Motor neuron (in vitro differentiated cells): ENCODE measurements at regions not wholly inside any gene's neighbourhood (a gene's known extent, or its start where the extent isn't known, plus 50 kb on each side); places are given as distances from the start of the nearest gene placed in this dataset.
A peak's percentile ranks its signal among the peaks of the same experiment; 100 is the strongest.

Experiments used
- ATAC-seq, 8 experiments: fragments of 200-7000 bp; cut with Tn5 transposase; replicated peaks in 6 of 8; 2 replicates each; pipeline ENCODE4 v1.8.0; 2021; ENCODE audit warnings: mild to moderate bottlenecking in 8 of 8, moderate library complexity in 8 of 8
- H3K27ac ChIP-seq, 2 donors: fragments of 250-450 bp; sonication (Bioruptor Pico); 2 replicates each; pipeline ENCODE4 v1.9.0; 2021; ENCODE audit warnings: antibody characterized with exemption in 2 of 2, mild to moderate bottlenecking in 2 of 2, moderate library complexity in 1 of 2
- H3K4me1 ChIP-seq, 2 donors: fragments of 250-450 bp; sonication (Bioruptor Pico); replicated peaks in 1 of 2; 2 replicates each; pipeline ENCODE4 v1.6.1; 2021; ENCODE audit warnings: antibody characterized with exemption in 2 of 2, mild to moderate bottlenecking in 2 of 2, moderate library complexity in 1 of 2
- H3K4me3 ChIP-seq, 5 donors: fragments of 250-450 bp; sonication (Bioruptor Pico); 2 replicates each; pipeline ENCODE4 v1.9.0; 2021; ENCODE audit warnings: antibody characterized with exemption in 5 of 5, mild to moderate bottlenecking in 5 of 5, moderate library complexity in 4 of 5
- WGBS, 10 experiments: fragments of 450-650 bp; shearing (Covaris generic); methylation state at CpG; one replicate each; pipeline ENCODE4 v1.0.0; 2022; 5-methylcytosine and 5-hydroxymethylcytosine counted together
- in situ Hi-C, 9 experiments: fragments of 400-800 bp; cut with MboI; loops; one replicate each; pipeline ENCODE4 v1.15.0; 2021; ENCODE audit warnings: low sequenced_read_pairs in 9 of 9, low pct_unique_long_range_greater_than_20kb in 2 of 9; ENCODE audit not compliant: unreplicated experiment in 9 of 9

- peaks cover 0 to 15% of the 10 kb centered on the region in 2 donors for H3K4me1 ChIP-seq
- no peak overlapping the region for H3K27ac ChIP-seq
- in situ Hi-C loops, result no loop called here
- WGBS, 10 experiments, result 14 to 100% (median 78%) methylated on average over 1 to 4 of the region's 4 CpGs; no CpG with 5 or more reads in 1 of the 10 experiments
- no peak overlapping the region for H3K4me3 ChIP-seq
- peak in 1 of 8 experiments; percentile 23 for ATAC-seq
Measured at GRCh38 chr10:4538016-4538415, 288.0 kb upstream of the AKR1E2 start.

- Histone ChIP-seq H3K4me1 (peaks cover 0 to 26% of the 10 kb centered on the region in 2 donors), H3K27ac (no peak overlapping the region), H3K4me3 (no peak overlapping the region)
- ATAC-seq, result no peak
- 22 to 96% (median 63%) methylated on average over 1 to 4 of the region's 4 CpGs; no CpG with 5 or more reads in 2 of the 10 experiments for WGBS, 10 experiments
- in situ Hi-C loops, result no loop called here
Measured at GRCh38 chr10:4535521-4535920, 290.5 kb upstream of the AKR1E2 start.

- ATAC-seq, result peak in 5 of 8 experiments; percentile 49 to 86 (median 78)
- in situ Hi-C loops, result no loop called here
Measured at GRCh38 chr10:4533621-4534020, 292.4 kb upstream of the AKR1E2 start.

GRCh38 chr10:4532976-4533375 lies 293.0 kb upstream of the AKR1E2 start:
- in situ Hi-C loops, result no loop called here
- no peak overlapping the region for H3K4me3 ChIP-seq
- no peak overlapping the region for H3K27ac ChIP-seq
- peaks cover 0 to 26% of the 10 kb centered on the region in 2 donors for H3K4me1 ChIP-seq
- 0 to 100% (median 55%) methylated on average over 1 of the region's 1 CpG; no CpG with 5 or more reads in 1 of the 10 experiments for WGBS, 10 experiments
- ATAC-seq, result no peak

More at GRCh38 chr10:4533621-4534020, 292.4 kb upstream of the AKR1E2 start:
- 54 to 100% (median 86%) methylated on average over 2 to 6 of the region's 6 CpGs for WGBS, 10 experiments
- Histone ChIP-seq H3K4me1 (peaks cover 0 to 26% of the 10 kb centered on the region in 2 donors), H3K4me3 (no peak overlapping the region), H3K27ac (no peak overlapping the region)

- no peak overlapping the region for H3K27ac ChIP-seq
- H3K4me3 ChIP-seq, result no peak overlapping the region
- H3K4me1 ChIP-seq, result peaks cover 0 to 26% of the 10 kb centered on the region in 2 donors
- WGBS, 10 experiments, result 14 to 100% (median 58%) methylated on average over 2 to 3 of the region's 3 CpGs
- peak in 3 of 8 experiments; percentile 33 to 84 (median 49) for ATAC-seq
- in situ Hi-C loops, result no loop called here
Measured at GRCh38 chr10:4532467-4532866, 293.5 kb upstream of the AKR1E2 start.

GRCh38 chr10:4532011-4532410 lies 294.0 kb upstream of the AKR1E2 start:
- no peak overlapping the region for H3K4me3 ChIP-seq
- peaks cover 0 to 30% of the 10 kb centered on the region in 2 donors for H3K4me1 ChIP-seq
- in situ Hi-C loops, result no loop called here
- 29 to 100% (median 83%) methylated on average over 1 of the region's 1 CpG; no CpG with 5 or more reads in 2 of the 10 experiments for WGBS, 10 experiments
- no peak overlapping the region for H3K27ac ChIP-seq
- ATAC-seq, result no peak

- ATAC-seq, result no peak
- Histone ChIP-seq H3K27ac (no peak overlapping the region), H3K4me1 (peaks cover 5 to 53% of the 10 kb centered on the region in 2 donors), H3K4me3 (no peak overlapping the region)
- in situ Hi-C loops, result no loop called here
Measured at GRCh38 chr10:4529266-4529665, 296.7 kb upstream of the AKR1E2 start.

GRCh38 chr10:4527281-4527970 lies 298.6 kb upstream of the AKR1E2 start:
- Histone ChIP-seq H3K4me3 (no peak overlapping the region), H3K27ac (no peak overlapping the region), H3K4me1 (peaks cover 5 to 35% of the 10 kb centered on the region in 2 donors)
- ATAC-seq, result peak in 2 of 8 experiments; percentile 64 to 96
- in situ Hi-C loops, result no loop called here
- WGBS, 10 experiments, result 0 to 100% (median 78%) methylated on average over 1 to 7 of the region's 7 CpGs

- 35 to 93% (median 62%) methylated on average over 1 to 4 of the region's 4 CpGs; no CpG with 5 or more reads in 2 of the 10 experiments for WGBS, 10 experiments
- ATAC-seq, result no peak
Measured at GRCh38 chr10:4526311-4526731, 299.7 kb upstream of the AKR1E2 start.

GRCh38 chr10:4525103-4525502 lies 300.9 kb upstream of the AKR1E2 start:
- 40 to 100% (median 67%) methylated on average over 1 of the region's 1 CpG; no CpG with 5 or more reads in 5 of the 10 experiments for WGBS, 10 experiments
- peaks cover 5 to 37% of the 10 kb centered on the region in 2 donors for H3K4me1 ChIP-seq

More at GRCh38 chr10:4526311-4526731, 299.7 kb upstream of the AKR1E2 start:
- Histone ChIP-seq H3K4me3 (no peak overlapping the region), H3K4me1 (peaks cover 5 to 30% of the 10 kb centered on the region in 2 donors), H3K27ac (no peak overlapping the region)
- in situ Hi-C loops, result no loop called here

GRCh38 chr10:4522296-4523000 lies 303.6 kb upstream of the AKR1E2 start:
- in situ Hi-C loops, result loop anchor here in 2 of 9 experiments (25.0 kb wide), 1 partner anchor 240 kb away; no protein-coding TSS in a partner anchor
- H3K4me1 ChIP-seq, result peaks cover 5 to 45% of the 10 kb centered on the region in 2 donors
- no peak overlapping the region for H3K27ac ChIP-seq
- ATAC-seq, result peak in 3 of 8 experiments; percentile 11 to 44 (median 26)
- no peak overlapping the region for H3K4me3 ChIP-seq
- WGBS, 10 experiments, result 80 to 100% (median 95%) methylated on average over 1 to 6 of the region's 8 CpGs; no CpG with 5 or more reads in 1 of the 10 experiments

More at GRCh38 chr10:4525103-4525502, 300.9 kb upstream of the AKR1E2 start:
- ATAC-seq, result peak in 5 of 8 experiments; percentile 38 to 91 (median 86)
- no peak overlapping the region for H3K27ac ChIP-seq
- in situ Hi-C loops, result no loop called here
- no peak overlapping the region for H3K4me3 ChIP-seq

- in situ Hi-C loops, result loop anchor here in 2 of 9 experiments (10.0 to 25.0 kb wide), 2 partner anchors 145 to 242 kb away; no protein-coding TSS in a partner anchor
- Histone ChIP-seq H3K27ac (no peak overlapping the region), H3K4me3 (no peak overlapping the region), H3K4me1 (peaks cover under 1 to 20% of the 10 kb centered on the region in 2 donors)
- peak in 6 of 8 experiments; percentile 19 to 92 (median 66) for ATAC-seq
- WGBS, 10 experiments, result 58 to 100% (median 88%) methylated on average over 1 to 3 of the region's 3 CpGs
Measured at GRCh38 chr10:4519658-4520402, 306.2 kb upstream of the AKR1E2 start.
